Osteocyte (in vitro differentiated cells): ENCODE measurements at regions not wholly inside any gene's neighbourhood (a gene's known extent, or its start where the extent isn't known, plus 50 kb on each side); places are given as distances from the start of the nearest gene placed in this dataset.

ENCODE experiments used
- DNase-seq: peaks from one replicate; pipeline ENCODE4 v3.0.0; 2021; ENCODE audit warnings: mixed read lengths; ENCODE audit not compliant: unreplicated experiment; ENCODE audit errors: extremely low spot score
- H3K27ac Mint-ChIP-seq: one replicate; pipeline ENCODE4 v1.8.0; 2021; ENCODE audit warnings: mild to moderate bottlenecking, mixed read lengths; ENCODE audit not compliant: unreplicated experiment
- H3K27me3 Mint-ChIP-seq: one replicate; pipeline ENCODE4 v1.8.0; 2021; ENCODE audit warnings: mixed read lengths; ENCODE audit not compliant: unreplicated experiment
- H3K36me3 Mint-ChIP-seq: one replicate; pipeline ENCODE4 v1.8.0; 2021; ENCODE audit warnings: mixed read lengths; ENCODE audit not compliant: unreplicated experiment
- H3K4me1 Mint-ChIP-seq: one replicate; pipeline ENCODE4 v1.8.0; 2021; ENCODE audit warnings: mixed read lengths; ENCODE audit not compliant: unreplicated experiment
- H3K4me3 Mint-ChIP-seq: one replicate; pipeline ENCODE4 v1.8.0; 2021; ENCODE audit warnings: mild to moderate bottlenecking, moderate library complexity, mixed read lengths; ENCODE audit not compliant: unreplicated experiment
- H3K9me3 Mint-ChIP-seq: one replicate; pipeline ENCODE4 v1.8.0; 2021; ENCODE audit warnings: mixed read lengths; ENCODE audit not compliant: unreplicated experiment
- TF ChIP-seq, protein P1 (sequence below): fragments of 200-600 bp; sonication (generic); IDR thresholded peaks from 2 replicates; pipeline ENCODE4 v1.5.0; 2021; ENCODE audit warnings: antibody characterized with exemption, mild to moderate bottlenecking, moderate library complexity

DNA sequence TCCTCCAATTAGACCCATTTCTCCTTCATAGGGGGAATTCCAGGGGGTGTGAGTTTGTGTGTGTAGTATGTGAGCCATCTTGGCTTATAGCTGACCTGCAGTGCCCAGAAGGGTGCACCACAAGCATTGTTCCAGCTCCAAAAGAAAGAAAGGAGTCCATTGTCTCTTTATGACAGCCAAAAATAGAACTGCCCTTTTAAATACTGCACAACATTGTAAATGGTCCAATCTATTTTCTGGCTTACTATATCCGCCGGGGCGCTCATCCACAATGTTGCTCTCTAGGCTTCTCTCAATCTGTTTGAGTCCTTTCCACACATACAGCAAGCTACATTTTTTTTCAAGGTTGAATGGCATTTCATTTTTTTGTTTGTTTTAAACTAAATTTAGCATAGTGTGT is 517.5 kb downstream of the STK39 start:
- DNase-seq: no peak
- no peaks in the 10 kb centered on the region for H3K36me3 Mint-ChIP-seq
- H3K9me3 Mint-ChIP-seq: no peaks in the 10 kb centered on the region
- no peak overlapping the region for H3K27ac Mint-ChIP-seq
- H3K27me3 Mint-ChIP-seq: peaks cover 4% of the 10 kb centered on the region
- TF ChIP-seq, protein P1, sequence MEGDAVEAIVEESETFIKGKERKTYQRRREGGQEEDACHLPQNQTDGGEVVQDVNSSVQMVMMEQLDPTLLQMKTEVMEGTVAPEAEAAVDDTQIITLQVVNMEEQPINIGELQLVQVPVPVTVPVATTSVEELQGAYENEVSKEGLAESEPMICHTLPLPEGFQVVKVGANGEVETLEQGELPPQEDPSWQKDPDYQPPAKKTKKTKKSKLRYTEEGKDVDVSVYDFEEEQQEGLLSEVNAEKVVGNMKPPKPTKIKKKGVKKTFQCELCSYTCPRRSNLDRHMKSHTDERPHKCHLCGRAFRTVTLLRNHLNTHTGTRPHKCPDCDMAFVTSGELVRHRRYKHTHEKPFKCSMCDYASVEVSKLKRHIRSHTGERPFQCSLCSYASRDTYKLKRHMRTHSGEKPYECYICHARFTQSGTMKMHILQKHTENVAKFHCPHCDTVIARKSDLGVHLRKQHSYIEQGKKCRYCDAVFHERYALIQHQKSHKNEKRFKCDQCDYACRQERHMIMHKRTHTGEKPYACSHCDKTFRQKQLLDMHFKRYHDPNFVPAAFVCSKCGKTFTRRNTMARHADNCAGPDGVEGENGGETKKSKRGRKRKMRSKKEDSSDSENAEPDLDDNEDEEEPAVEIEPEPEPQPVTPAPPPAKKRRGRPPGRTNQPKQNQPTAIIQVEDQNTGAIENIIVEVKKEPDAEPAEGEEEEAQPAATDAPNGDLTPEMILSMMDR: no peak
- no peak overlapping the region for H3K4me3 Mint-ChIP-seq
- H3K4me1 Mint-ChIP-seq: no peaks in the 10 kb centered on the region

DNA sequence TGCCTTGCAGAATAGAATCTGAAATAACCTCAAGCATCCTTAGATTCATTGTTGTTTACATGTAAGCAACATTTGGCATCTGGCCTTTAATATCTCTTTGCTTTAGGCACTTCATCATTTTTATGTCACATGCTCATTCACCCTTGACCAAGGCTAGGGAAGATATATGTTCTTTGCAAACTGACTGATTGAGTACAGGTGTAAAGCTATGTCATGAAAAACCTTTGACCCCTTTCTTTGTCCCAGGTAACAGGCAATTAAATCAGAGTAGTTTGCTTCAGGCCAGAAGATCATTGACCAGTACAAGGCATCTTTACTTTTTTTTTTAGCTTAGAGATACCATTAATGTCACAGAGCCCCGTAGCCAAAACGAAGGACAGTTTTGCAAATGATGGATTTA is 520.6 kb downstream of the STK39 start:
- DNase-seq: no peak
- no peaks in the 10 kb centered on the region for H3K4me1 Mint-ChIP-seq
- H3K4me3 Mint-ChIP-seq: no peak overlapping the region
- no peaks in the 10 kb centered on the region for H3K9me3 Mint-ChIP-seq
- H3K27me3 Mint-ChIP-seq: peaks cover 6% of the 10 kb centered on the region
- TF ChIP-seq, protein P1: no peak
- H3K27ac Mint-ChIP-seq: no peak overlapping the region
- no peaks in the 10 kb centered on the region for H3K36me3 Mint-ChIP-seq

DNA sequence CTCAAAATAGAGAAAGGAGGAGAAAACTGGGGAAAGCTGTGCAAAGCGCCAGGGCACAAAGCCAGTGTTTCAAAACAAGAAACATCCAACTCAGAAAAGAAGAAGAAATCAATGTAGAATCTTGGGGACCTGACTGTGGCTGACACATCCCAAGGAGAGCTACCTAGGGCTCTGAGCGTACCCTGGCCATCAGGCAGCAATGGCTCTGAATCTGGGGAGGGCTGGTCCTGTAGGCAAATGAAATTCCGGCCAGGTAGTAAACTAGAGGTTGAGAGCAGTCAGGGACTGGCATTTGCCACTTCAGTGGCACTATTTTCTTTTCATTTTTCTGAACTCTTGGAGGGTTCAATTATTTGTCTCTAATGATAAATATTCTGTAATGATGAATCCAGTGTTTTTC is 525.8 kb downstream of the STK39 start:
- Mint-ChIP-seq H3K36me3 (no peaks in the 10 kb centered on the region), H3K4me1 (no peaks in the 10 kb centered on the region), H3K27ac (no peak overlapping the region), H3K9me3 (no peaks in the 10 kb centered on the region), H3K27me3 (peaks cover 8% of the 10 kb centered on the region), H3K4me3 (no peak overlapping the region)
- TF ChIP-seq, protein P1: no peak
- no peak for DNase-seq

DNA sequence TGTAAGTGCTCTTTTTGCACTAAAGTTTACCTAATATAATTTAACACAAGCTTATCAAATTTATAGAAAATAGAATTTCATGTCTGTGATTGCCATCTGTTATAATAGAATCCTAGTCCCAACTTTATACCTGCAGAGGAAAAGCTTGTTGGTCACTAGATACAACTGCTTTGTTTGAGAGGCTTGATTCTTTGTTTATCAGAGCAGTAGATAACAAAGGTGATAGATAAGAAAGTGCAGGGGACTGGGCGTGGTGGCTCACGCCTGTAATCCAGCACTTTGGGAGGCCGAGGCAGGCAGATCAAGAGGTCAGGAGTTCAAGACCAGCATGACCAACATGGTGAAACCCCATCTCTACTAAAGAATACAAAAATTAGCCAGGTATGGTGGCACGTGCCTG is 528.0 kb downstream of the STK39 start:
- Mint-ChIP-seq H3K9me3 (no peaks in the 10 kb centered on the region), H3K27ac (no peak overlapping the region), H3K4me3 (no peak overlapping the region), H3K27me3 (peaks cover 6% of the 10 kb centered on the region), H3K4me1 (no peaks in the 10 kb centered on the region), H3K36me3 (peaks cover 2% of the 10 kb centered on the region)
- DNase-seq: no peak
- TF ChIP-seq, protein P1: no peak

DNA sequence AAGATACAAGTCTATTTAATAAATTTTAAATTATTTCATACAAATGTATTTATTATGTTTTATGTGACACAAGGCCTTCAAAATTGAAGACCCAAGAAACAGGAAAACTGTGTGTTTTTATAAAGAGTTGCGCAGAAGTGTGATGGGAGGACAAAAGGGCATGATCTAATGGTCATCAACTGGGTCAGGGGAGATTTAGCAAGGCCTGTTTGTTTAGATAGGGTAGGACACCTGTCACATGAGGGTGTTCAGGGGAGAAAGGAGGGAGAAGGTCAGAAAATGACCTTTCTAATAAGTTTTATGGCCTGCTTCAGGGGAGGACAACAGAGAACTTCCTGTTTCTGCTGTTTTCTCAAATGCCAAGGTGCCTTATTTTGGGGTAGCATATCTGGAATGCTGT is 528.8 kb downstream of the STK39 start:
- TF ChIP-seq, protein P1: no peak
- H3K27me3 Mint-ChIP-seq: peaks cover 4% of the 10 kb centered on the region
- no peak for DNase-seq
- H3K36me3 Mint-ChIP-seq: peaks cover 2% of the 10 kb centered on the region
- H3K9me3 Mint-ChIP-seq: no peaks in the 10 kb centered on the region
- H3K4me1 Mint-ChIP-seq: no peaks in the 10 kb centered on the region
- H3K4me3 Mint-ChIP-seq: no peak overlapping the region
- no peak overlapping the region for H3K27ac Mint-ChIP-seq
